IMR-90 (cell line): ENCODE measurements at regions not wholly inside any gene's neighbourhood (a gene's known extent, or its start where the extent isn't known, plus 50 kb on each side); places are given as distances from the start of the nearest gene placed in this dataset.

Experiments used
- ATAC-seq: fragments of 200-7000 bp; cut with Tn5 transposase; 2 replicates; pipeline ENCODE4 v1.9.1; 2020; ENCODE audit warnings: low read depth, mild to moderate bottlenecking, moderate library complexity
- BruUV-seq: library from RNA; stranded (reverse); fragments of 400-500 nt; replicated peaks from 2 replicates; lab custom pipeline; 2021; lab: Mats Ljungman, UMichigan
- CTCF ChIA-PET: fragments of 300-600 bp; formaldehyde crosslinking; extraction: SDS; loops from one replicate; lab custom pipeline; 2021; ENCODE audit warnings: antibody characterized with exemption; lab: Yijun Ruan, JAX
- POLR2A ChIA-PET: fragments of 300-600 bp; sonication (Branson Sonifier 250); formaldehyde crosslinking; loops from one replicate; lab custom pipeline; 2022; ENCODE audit warnings: antibody characterized with exemption; ENCODE audit not compliant: unreplicated experiment; lab: Charles Lee
- DNase-seq: peaks from one replicate; pipeline ENCODE4 v3.0.0; 2013
- H2AFZ ChIP-seq: replicated peaks from 2 replicates; pipeline ENCODE3; 2013; ENCODE audit warnings: low read length, mild to moderate bottlenecking; ENCODE audit not compliant: poor library complexity
- H2AK5ac ChIP-seq: 2 replicates; pipeline ENCODE4 v1.6.1; 2013; ENCODE audit warnings: low read depth, low read length, inconsistent platforms
- H2AK9ac ChIP-seq: replicated peaks from 2 replicates; pipeline ENCODE3; 2013; ENCODE audit warnings: mild to moderate bottlenecking, low read depth, low read length, moderate library complexity; ENCODE audit not compliant: poor library complexity
- H2BK120ac ChIP-seq: 2 replicates; pipeline ENCODE4 v1.6.1; 2013; ENCODE audit warnings: low read depth, low read length, inconsistent platforms
- H2BK15ac ChIP-seq: 3 replicates; pipeline ENCODE4 v1.6.1; 2013; ENCODE audit warnings: low read depth, low read length, inconsistent platforms
- H2BK20ac ChIP-seq: 2 replicates; pipeline ENCODE4 v1.6.1; 2013; ENCODE audit warnings: low read depth, mild to moderate bottlenecking, inconsistent platforms, low read length, moderate library complexity
- H2BK5ac ChIP-seq: 2 replicates; pipeline ENCODE4 v1.6.1; 2013; ENCODE audit warnings: mild to moderate bottlenecking, low read depth, low read length, inconsistent platforms; ENCODE audit not compliant: poor library complexity, severe bottlenecking
- H3K14ac ChIP-seq: replicated peaks from 2 replicates; pipeline ENCODE4 v1.6.1; 2013; ENCODE audit warnings: low read depth, low read length, inconsistent platforms
- H3K18ac ChIP-seq: 2 replicates; pipeline ENCODE4 v1.6.1; 2013; ENCODE audit warnings: low read depth, low read length, control low read depth
- H3K23ac ChIP-seq: 2 replicates; pipeline ENCODE4 v1.6.1; 2013; ENCODE audit warnings: low read depth, low read length, inconsistent platforms
- H3K27ac ChIP-seq: 2 replicates; pipeline ENCODE4 v1.5.1; 2013; ENCODE audit warnings: mild to moderate bottlenecking, control low read depth, low read length; ENCODE audit not compliant: insufficient read depth
- H3K27me3 ChIP-seq: 2 replicates; pipeline ENCODE4 v1.6.1; 2013; ENCODE audit warnings: low read length; ENCODE audit not compliant: control insufficient read depth, insufficient read depth
- H3K36me3 ChIP-seq: 2 replicates; pipeline ENCODE4 v1.6.1; 2013; ENCODE audit warnings: low read length, mixed read lengths; ENCODE audit not compliant: control insufficient read depth, insufficient read depth
- H3K4ac ChIP-seq: 2 replicates; pipeline ENCODE4 v1.6.1; 2013; ENCODE audit warnings: low read depth, low read length, inconsistent platforms
- H3K4me1 ChIP-seq: 2 replicates; pipeline ENCODE4 v1.6.1; 2013; ENCODE audit warnings: low read length, mixed read lengths; ENCODE audit not compliant: control insufficient read depth, insufficient read depth
- H3K4me2 ChIP-seq: 2 replicates; pipeline ENCODE4 v1.6.1; 2013; ENCODE audit warnings: low read depth, mild to moderate bottlenecking, control low read depth, low read length, moderate library complexity
- H3K4me3 ChIP-seq: 2 replicates; pipeline ENCODE4 v1.5.1; 2013; ENCODE audit warnings: low read depth, mild to moderate bottlenecking, control low read depth, low read length, moderate library complexity; ENCODE audit not compliant: insufficient read depth
- H3K56ac ChIP-seq: 2 replicates; pipeline ENCODE4 v1.6.1; 2013; ENCODE audit warnings: low read length, inconsistent platforms; ENCODE audit not compliant: insufficient read depth; ENCODE audit errors: extremely low read depth
- H3K79me1 ChIP-seq, 2 experiments: 2 replicates each; pipeline ENCODE4 v1.6.1; 2013; ENCODE audit warnings: low read length in 2 of 2, inconsistent platforms in 1 of 2, low read depth in 1 of 2
- H3K9ac ChIP-seq: 2 replicates; pipeline ENCODE4 v1.6.1; 2013; ENCODE audit warnings: low read depth, low read length, control low read depth
- H3K9me1 ChIP-seq: 2 replicates; pipeline ENCODE4 v1.6.1; 2013; ENCODE audit warnings: low read length, inconsistent platforms; ENCODE audit not compliant: insufficient read depth
- H3K9me3 ChIP-seq: 2 replicates; pipeline ENCODE4 v1.6.1; 2013; ENCODE audit warnings: low read length; ENCODE audit not compliant: control insufficient read depth, insufficient read depth
- H4K20me1 ChIP-seq: 2 replicates; pipeline ENCODE4 v1.6.1; 2013; ENCODE audit warnings: low read length, inconsistent platforms; ENCODE audit not compliant: insufficient read depth
- H4K5ac ChIP-seq: 2 replicates; pipeline ENCODE4 v1.6.1; 2013; ENCODE audit warnings: mild to moderate bottlenecking, low read depth, low read length, control low read depth
- H4K8ac ChIP-seq, 2 experiments: 2 replicates each; pipeline ENCODE4 v1.6.1; 2013; ENCODE audit warnings: low read depth in 2 of 2, low read length in 2 of 2, control low read depth in 1 of 2, inconsistent platforms in 1 of 2
- H4K91ac ChIP-seq: 2 replicates; pipeline ENCODE4 v1.6.1; 2013; ENCODE audit warnings: low read depth, low read length, inconsistent platforms; ENCODE audit not compliant: insufficient read depth
- BHLHE40 ChIP-seq: fragments of 150-350 bp; IDR thresholded peaks from 2 replicates; pipeline ENCODE4 v1.6.1; 2016; ENCODE audit warnings: mild to moderate bottlenecking, low read depth, low read length
- CEBPB ChIP-seq: IDR thresholded peaks from 2 replicates; pipeline ENCODE4 v1.6.1; 2012; ENCODE audit warnings: low read depth, low read length, improper control_type of control experiment
- CHD1 ChIP-seq: IDR thresholded peaks from 2 replicates; pipeline ENCODE4 v1.6.1; 2012; ENCODE audit warnings: low read depth, low read length, improper control_type of control experiment
- FOS ChIP-seq: fragments of 150-350 bp; IDR thresholded peaks from 2 replicates; pipeline ENCODE4 v1.6.1; 2016; ENCODE audit warnings: low read depth, low read length
- MAFK ChIP-seq: IDR thresholded peaks from 2 replicates; pipeline ENCODE4 v1.6.1; 2012; ENCODE audit warnings: low read depth, low read length, improper control_type of control experiment
- NFE2L2 ChIP-seq: fragments of 150-350 bp; IDR thresholded peaks from 2 replicates; pipeline ENCODE4 v1.6.1; 2016; ENCODE audit warnings: low read depth, mild to moderate bottlenecking, low read length
- RAD21 ChIP-seq: IDR thresholded peaks from 2 replicates; pipeline ENCODE4 v1.6.1; 2012; ENCODE audit warnings: low read length, improper control_type of control experiment
- RFX5 ChIP-seq: IDR thresholded peaks from 2 replicates; pipeline ENCODE4 v1.8.0; 2012; ENCODE audit warnings: low read depth, mild to moderate bottlenecking, low read length, moderate library complexity
- WGBS, 2 experiments: methylation state at CpG; one replicate each; pipeline versions ENCODE4 v1.1.5 to v1.1.7; 2013; ENCODE audit warnings: missing lambda C conversion rate in 2 of 2; ENCODE audit not compliant: insufficient read length in 1 of 2; ENCODE audit errors: extremely low coverage in 2 of 2; 5-methylcytosine and 5-hydroxymethylcytosine counted together
- dilution Hi-C: fragments of 300-500 bp; cut with HindIII; formaldehyde crosslinking; loops from one replicate; pipeline ENCODE4 v1.14.3; 2018; ENCODE audit warnings: low sequenced_read_pairs; ENCODE audit not compliant: unreplicated experiment
- in situ Hi-C: fragments of 300-500 bp; cut with MboI; formaldehyde crosslinking; loops from 3 replicates; pipeline ENCODE4 v1.14.3; 2019; ENCODE audit warnings: low sequenced_read_pairs, inconsistent platforms, mixed read lengths
- intact Hi-C: fragments of 100-400 bp; cut with micrococcal nuclease; formaldehyde crosslinking; loops from 2 replicates; pipeline ENCODE4 v1.10.0; 2022

DNA sequence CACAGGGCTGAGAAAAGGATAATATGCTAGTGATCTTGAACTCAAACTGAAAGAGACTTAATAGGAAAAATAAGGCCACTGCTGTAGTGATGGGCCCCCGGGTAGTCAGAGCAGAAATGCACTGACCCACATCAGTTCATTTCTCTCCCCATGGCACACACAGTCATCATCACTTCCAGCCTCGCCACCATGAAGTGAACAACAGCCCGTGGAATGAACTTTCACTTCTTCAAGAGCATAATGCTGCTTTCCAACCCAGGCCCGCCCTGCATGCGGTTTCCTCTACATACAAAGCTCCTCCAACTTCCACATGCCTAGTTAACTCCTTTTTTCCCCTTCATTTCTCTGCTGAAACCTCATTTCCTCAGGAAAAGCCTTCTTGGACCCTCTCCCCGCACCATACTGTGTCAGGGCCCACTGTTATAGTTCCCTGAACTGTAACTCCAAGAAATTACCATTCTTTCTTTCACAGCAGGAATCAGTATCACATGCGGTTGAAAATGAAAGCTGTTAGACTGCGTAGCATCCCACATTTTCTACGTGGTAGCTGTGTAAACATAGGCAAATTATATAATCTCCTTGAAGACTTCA lies 65.8 kb upstream of the SMIM36 start:
- CTCF ChIA-PET = interaction anchor here (0.6 to 1.0 kb wide), 2 partner anchors 25 to 29 kb away, joined by 3 read pairs; no protein-coding TSS in a partner anchor
- H2BK120ac ChIP-seq = peak overlapping the region; percentile 98
- no peaks in the 10 kb centered on the region for H3K79me1 ChIP-seq
- peak; percentile 81 for ATAC-seq
- peak overlapping the region; percentile 67 for H2BK15ac ChIP-seq
- peak overlapping the region; percentile 93 for H2AFZ ChIP-seq
- peak overlapping the region; percentile 81 for H2AK9ac ChIP-seq
- peak overlapping the region; percentile 98 for H3K23ac ChIP-seq
- H3K9ac ChIP-seq = peak overlapping the region; percentile 88
- BruUV-seq = no TSS peak
- no peaks in the 10 kb centered on the region for H3K36me3 ChIP-seq
- no peak for TF ChIP-seq NFE2L2
- no peak for TF ChIP-seq BHLHE40
- no peak for TF ChIP-seq FOS
- no peak for TF ChIP-seq RFX5
- TF ChIP-seq CEBPB = no peak
- TF ChIP-seq RAD21 = no peak
- no peak for TF ChIP-seq MAFK
- TF ChIP-seq CHD1 = no peak
- dilution Hi-C loops = no loop called here
- H3K18ac ChIP-seq = peak overlapping the region; percentile 97
- no peaks in the 10 kb centered on the region for H4K20me1 ChIP-seq
- peak overlapping the region; percentile 91 for H2BK5ac ChIP-seq
- peak overlapping the region; percentile 96 for H4K5ac ChIP-seq
- peak overlapping the region; percentile 92 for H3K4me2 ChIP-seq
- H2BK20ac ChIP-seq = peak overlapping the region; percentile 93
- in situ Hi-C loops = no loop called here
- H3K56ac ChIP-seq = peak overlapping the region; percentile 84
- no peaks in the 10 kb centered on the region for H3K27me3 ChIP-seq
- H3K4ac ChIP-seq = peak overlapping the region; percentile 97
- DNase-seq = peak; percentile 84
- POLR2A ChIA-PET = interaction anchor here (0.6 to 0.7 kb wide), 3 partner anchors 24 to 154 kb away, joined by 3 to 10 read pairs (median 4); no protein-coding TSS in a partner anchor
- H3K9me3 ChIP-seq = no peaks in the 10 kb centered on the region
- H3K4me3 ChIP-seq = peak overlapping the region; percentile 20; the same call in 1 of the 2 replicates
- peak overlapping the region; percentile 88 to 98 for H4K8ac ChIP-seq
- H3K14ac ChIP-seq = peak overlapping the region; percentile 94
- no peaks in the 10 kb centered on the region for H3K9me1 ChIP-seq
- H2AK5ac ChIP-seq = 0 out of 2 replicates have a peak overlapping the region, but pooled peaks have one; percentile 5
- peaks cover 9% of the 10 kb centered on the region for H3K4me1 ChIP-seq
- intact Hi-C loops = no loop called here
- H3K27ac ChIP-seq = peak overlapping the region; percentile 94
- peak overlapping the region; percentile 97 for H4K91ac ChIP-seq
- WGBS, 2 experiments = 3% methylated on average over 4 of the region's 9 CpGs; no CpG with 5 or more reads in 1 of the 2 experiments
